Stomach smooth muscle (tissue), 2 donors: ENCODE measurements at regions not wholly inside any gene's neighbourhood (a gene's known extent, or its start where the extent isn't known, plus 50 kb on each side); places are given as distances from the start of the nearest gene placed in this dataset.
A peak's percentile ranks its signal among the peaks of the same experiment; 100 is the strongest.

Experiments used
- H3K27ac ChIP-seq: one replicate; pipeline ENCODE4 v1.7.0; 2013; ENCODE audit warnings: mild to moderate bottlenecking, low read length, inconsistent platforms
- H3K27me3 ChIP-seq, 2 donors: one replicate each; pipeline ENCODE4 v1.7.0; 2013; ENCODE audit warnings: low read length in 2 of 2; ENCODE audit not compliant: insufficient read depth in 2 of 2, control insufficient read depth in 1 of 2
- H3K36me3 ChIP-seq, 2 donors: one replicate each; pipeline ENCODE4 v1.7.0; 2013; ENCODE audit warnings: low read length in 2 of 2; ENCODE audit not compliant: control insufficient read depth in 2 of 2, insufficient read depth in 2 of 2
- H3K4me1 ChIP-seq: one replicate; pipeline ENCODE4 v1.7.0; 2013; ENCODE audit warnings: low read length; ENCODE audit not compliant: control insufficient read depth, insufficient read depth
- H3K4me3 ChIP-seq, 2 donors: one replicate each; pipeline ENCODE4 v1.7.0; 2013; ENCODE audit warnings: low read length in 2 of 2
- H3K9ac ChIP-seq, 2 donors: one replicate each; pipeline ENCODE4 v1.7.0; 2013; ENCODE audit warnings: low read length in 2 of 2, mild to moderate bottlenecking in 1 of 2
- H3K9me3 ChIP-seq, 2 donors: one replicate each; pipeline ENCODE4 v1.7.0; 2013; ENCODE audit warnings: low read length in 2 of 2; ENCODE audit not compliant: control insufficient read depth in 2 of 2
- donor health status: healthy.
- donor health status: Pancreatic carcinoma.

GRCh38 chr5:97475847-97476246 lies 292.8 kb upstream of the RIOK2 start:
- Histone ChIP-seq H3K27me3 (no peaks in the 10 kb centered on the region), H3K4me3 (no peak overlapping the region), H3K4me1 (no peaks in the 10 kb centered on the region), H3K9ac (no peak overlapping the region), H3K27ac (no peak overlapping the region), H3K9me3 (no peaks in the 10 kb centered on the region), H3K36me3 (no peaks in the 10 kb centered on the region)

- Histone ChIP-seq H3K9me3 (no peaks in the 10 kb centered on the region), H3K9ac (no peak overlapping the region)
These were observed 293.9 kb upstream of the RIOK2 start for GRCh38 chr5:97476852-97477534.

GRCh38 chr5:97478483-97478882 lies 295.4 kb upstream of the RIOK2 start:
- Histone ChIP-seq H3K27ac (no peak overlapping the region), H3K9me3 (no peaks in the 10 kb centered on the region), H3K27me3 (no peaks in the 10 kb centered on the region), H3K9ac (no peak overlapping the region), H3K4me3 (no peak overlapping the region), H3K36me3 (no peaks in the 10 kb centered on the region), H3K4me1 (no peaks in the 10 kb centered on the region)

More at GRCh38 chr5:97476852-97477534, 293.9 kb upstream of the RIOK2 start:
- H3K27ac ChIP-seq = no peak overlapping the region
- H3K36me3 ChIP-seq = no peaks in the 10 kb centered on the region
- no peaks in the 10 kb centered on the region for H3K27me3 ChIP-seq
- H3K4me1 ChIP-seq = no peaks in the 10 kb centered on the region
- no peak overlapping the region for H3K4me3 ChIP-seq

- H3K27ac ChIP-seq = no peak overlapping the region
- H3K27me3 ChIP-seq = no peaks in the 10 kb centered on the region
- H3K36me3 ChIP-seq = no peaks in the 10 kb centered on the region
- H3K4me1 ChIP-seq = no peaks in the 10 kb centered on the region
- H3K4me3 ChIP-seq = no peak overlapping the region
- H3K9ac ChIP-seq = no peak overlapping the region
- H3K9me3 ChIP-seq = no peaks in the 10 kb centered on the region
These were observed 297.3 kb upstream of the RIOK2 start for GRCh38 chr5:97480313-97480712.

- H3K27me3 ChIP-seq = no peaks in the 10 kb centered on the region
- H3K4me1 ChIP-seq = no peaks in the 10 kb centered on the region
- H3K4me3 ChIP-seq = no peak overlapping the region
- H3K27ac ChIP-seq = no peak overlapping the region
- H3K9ac ChIP-seq = no peak overlapping the region
- H3K36me3 ChIP-seq = no peaks in the 10 kb centered on the region
- no peaks in the 10 kb centered on the region for H3K9me3 ChIP-seq
These were observed 305.1 kb upstream of the RIOK2 start for GRCh38 chr5:97488126-97488668.

GRCh38 chr5:97489010-97489840 lies 306.2 kb upstream of the RIOK2 start:
- Histone ChIP-seq H3K4me1 (no peaks in the 10 kb centered on the region), H3K4me3 (no peak overlapping the region), H3K9ac (no peak overlapping the region), H3K27me3 (no peaks in the 10 kb centered on the region), H3K9me3 (no peaks in the 10 kb centered on the region), H3K27ac (no peak overlapping the region), H3K36me3 (no peaks in the 10 kb centered on the region)

- H3K4me3 ChIP-seq = no peak overlapping the region
- peaks cover 3% of the 10 kb centered on the region for H3K4me1 ChIP-seq
- H3K9ac ChIP-seq = no peak overlapping the region
- no peaks in the 10 kb centered on the region for H3K9me3 ChIP-seq
- no peaks in the 10 kb centered on the region for H3K36me3 ChIP-seq
- no peak overlapping the region for H3K27ac ChIP-seq
- H3K27me3 ChIP-seq = no peaks in the 10 kb centered on the region
These were observed 311.4 kb upstream of the RIOK2 start for GRCh38 chr5:97494465-97494864.

GRCh38 chr5:97495301-97495700 lies 312.3 kb upstream of the RIOK2 start:
- Histone ChIP-seq H3K4me3 (no peak overlapping the region), H3K9ac (no peak overlapping the region), H3K36me3 (no peaks in the 10 kb centered on the region), H3K27me3 (no peaks in the 10 kb centered on the region), H3K4me1 (peaks cover 3% of the 10 kb centered on the region), H3K9me3 (no peaks in the 10 kb centered on the region), H3K27ac (no peak overlapping the region)

- Histone ChIP-seq H3K9me3 (no peaks in the 10 kb centered on the region), H3K36me3 (no peaks in the 10 kb centered on the region), H3K9ac (no peak overlapping the region), H3K27me3 (no peaks in the 10 kb centered on the region), H3K4me1 (peaks cover 3% of the 10 kb centered on the region), H3K4me3 (no peak overlapping the region), H3K27ac (no peak overlapping the region)
These were observed 313.0 kb upstream of the RIOK2 start for GRCh38 chr5:97496037-97496436.

- Histone ChIP-seq H3K27ac (no peak overlapping the region), H3K9ac (no peak overlapping the region), H3K36me3 (no peaks in the 10 kb centered on the region), H3K9me3 (no peaks in the 10 kb centered on the region), H3K4me1 (peaks cover 3% of the 10 kb centered on the region), H3K27me3 (no peaks in the 10 kb centered on the region), H3K4me3 (no peak overlapping the region)
These were observed 315.6 kb upstream of the RIOK2 start for GRCh38 chr5:97498657-97499056.

- Histone ChIP-seq H3K36me3 (no peaks in the 10 kb centered on the region), H3K4me1 (peaks cover 3% of the 10 kb centered on the region), H3K9me3 (no peaks in the 10 kb centered on the region), H3K4me3 (no peak overlapping the region), H3K27me3 (no peaks in the 10 kb centered on the region), H3K27ac (peak overlapping the region; percentile 8), H3K9ac (no peak overlapping the region)
These were observed 316.6 kb upstream of the RIOK2 start for GRCh38 chr5:97499605-97500004.
